HEK293 (cell line): ENCODE measurements at regions not wholly inside any gene's neighbourhood (a gene's known extent, or its start where the extent isn't known, plus 50 kb on each side); places are given as distances from the start of the nearest gene placed in this dataset.

Experiments used
- CTCF ChIP-seq: fragments of 450-650 bp; formaldehyde crosslinking; IDR thresholded peaks from 2 replicates; pipeline ENCODE4 v1.5.1; 2016; ENCODE audit warnings: missing biosample characterization, missing genetic modification characterization
- REST ChIP-seq: fragments of 450-650 bp; formaldehyde crosslinking; IDR thresholded peaks from 2 replicates; pipeline ENCODE4 v1.5.1; 2016; ENCODE audit warnings: missing biosample characterization, missing genetic modification characterization
- YY1 ChIP-seq: fragments of 450-650 bp; formaldehyde crosslinking; IDR thresholded peaks from 2 replicates; pipeline ENCODE4 v1.5.1; 2018; ENCODE audit warnings: missing biosample characterization, missing genetic modification characterization
- ZBTB49 ChIP-seq: fragments of 450-650 bp; formaldehyde crosslinking; IDR thresholded peaks from 2 replicates; pipeline ENCODE4 v1.5.1; 2016; ENCODE audit warnings: missing biosample characterization, missing genetic modification characterization, low read depth
- ZNF600 ChIP-seq: fragments of 450-650 bp; formaldehyde crosslinking; IDR thresholded peaks from 2 replicates; pipeline ENCODE4 v1.5.1; 2016; ENCODE audit warnings: missing biosample characterization, missing genetic modification characterization
- TF ChIP-seq, protein P1 (sequence below): fragments of 450-650 bp; formaldehyde crosslinking; IDR thresholded peaks from 2 replicates; pipeline ENCODE4 v1.5.1; 2016; ENCODE audit warnings: missing biosample characterization, missing genetic modification characterization
- TF ChIP-seq, protein P2 (sequence below): fragments of 450-650 bp; formaldehyde crosslinking; IDR thresholded peaks from 2 replicates; pipeline ENCODE4 v1.5.1; 2016; ENCODE audit warnings: missing biosample characterization, missing genetic modification characterization
- TF ChIP-seq, protein P3 (sequence below): sonication (generic); formaldehyde crosslinking; IDR thresholded peaks from 2 replicates; pipeline ENCODE4 v1.8.1; 2022; ENCODE audit warnings: mild to moderate bottlenecking, moderate library complexity, missing genetic modification reagents
- TF ChIP-seq, protein P4 (sequence below): fragments of 450-650 bp; formaldehyde crosslinking; IDR thresholded peaks from 2 replicates; pipeline ENCODE4 v1.5.1; 2016; ENCODE audit warnings: missing biosample characterization, missing genetic modification characterization, low read depth
- TF ChIP-seq, protein P5 (sequence below): fragments of 450-650 bp; formaldehyde crosslinking; IDR thresholded peaks from 2 replicates; pipeline ENCODE4 v1.5.1; 2016; ENCODE audit warnings: missing biosample characterization, missing genetic modification characterization

- TF ChIP-seq, protein P1, sequence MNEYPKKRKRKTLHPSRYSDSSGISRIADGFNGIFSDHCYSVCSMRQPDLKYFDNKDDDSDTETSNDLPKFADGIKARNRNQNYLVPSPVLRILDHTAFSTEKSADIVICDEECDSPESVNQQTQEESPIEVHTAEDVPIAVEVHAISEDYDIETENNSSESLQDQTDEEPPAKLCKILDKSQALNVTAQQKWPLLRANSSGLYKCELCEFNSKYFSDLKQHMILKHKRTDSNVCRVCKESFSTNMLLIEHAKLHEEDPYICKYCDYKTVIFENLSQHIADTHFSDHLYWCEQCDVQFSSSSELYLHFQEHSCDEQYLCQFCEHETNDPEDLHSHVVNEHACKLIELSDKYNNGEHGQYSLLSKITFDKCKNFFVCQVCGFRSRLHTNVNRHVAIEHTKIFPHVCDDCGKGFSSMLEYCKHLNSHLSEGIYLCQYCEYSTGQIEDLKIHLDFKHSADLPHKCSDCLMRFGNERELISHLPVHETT: no peak
- TF ChIP-seq REST (tag by site-specific recombination) (no peak), CTCF (tag by site-specific recombination) (no peak), YY1 (tag by site-specific recombination) (no peak), ZBTB49 (no peak), ZNF600 (tag by site-specific recombination) (no peak)
- TF ChIP-seq, protein P2, sequence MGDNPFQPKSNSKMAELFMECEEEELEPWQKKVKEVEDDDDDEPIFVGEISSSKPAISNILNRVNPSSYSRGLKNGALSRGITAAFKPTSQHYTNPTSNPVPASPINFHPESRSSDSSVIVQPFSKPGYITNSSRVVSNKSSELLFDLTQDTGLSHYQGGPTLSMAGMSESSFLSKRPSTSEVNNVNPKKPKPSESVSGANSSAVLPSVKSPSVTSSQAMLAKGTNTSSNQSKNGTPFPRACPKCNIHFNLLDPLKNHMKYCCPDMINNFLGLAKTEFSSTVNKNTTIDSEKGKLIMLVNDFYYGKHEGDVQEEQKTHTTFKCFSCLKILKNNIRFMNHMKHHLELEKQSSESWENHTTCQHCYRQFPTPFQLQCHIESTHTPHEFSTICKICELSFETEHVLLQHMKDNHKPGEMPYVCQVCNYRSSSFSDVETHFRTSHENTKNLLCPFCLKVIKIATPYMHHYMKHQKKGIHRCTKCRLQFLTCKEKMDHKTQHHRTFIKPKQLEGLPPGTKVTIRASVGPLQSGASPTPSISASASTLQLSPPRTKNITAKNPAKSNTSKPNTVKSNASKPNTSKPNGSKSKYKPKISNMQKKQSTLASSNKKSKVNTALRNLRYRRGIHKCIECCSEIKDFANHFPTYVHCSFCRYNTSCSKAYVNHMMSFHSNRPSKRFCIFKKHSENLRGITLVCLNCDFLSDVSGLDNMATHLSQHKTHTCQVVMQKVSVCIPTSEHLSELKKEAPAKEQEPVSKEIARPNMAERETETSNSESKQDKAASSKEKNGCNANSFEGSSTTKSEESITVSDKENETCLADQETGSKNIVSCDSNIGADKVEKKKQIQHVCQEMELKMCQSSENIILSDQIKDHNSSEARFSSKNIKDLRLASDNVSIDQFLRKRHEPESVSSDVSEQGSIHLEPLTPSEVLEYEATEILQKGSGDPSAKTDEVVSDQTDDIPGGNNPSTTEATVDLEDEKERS (tag by site-specific recombination): no peak
- TF ChIP-seq, protein P3, sequence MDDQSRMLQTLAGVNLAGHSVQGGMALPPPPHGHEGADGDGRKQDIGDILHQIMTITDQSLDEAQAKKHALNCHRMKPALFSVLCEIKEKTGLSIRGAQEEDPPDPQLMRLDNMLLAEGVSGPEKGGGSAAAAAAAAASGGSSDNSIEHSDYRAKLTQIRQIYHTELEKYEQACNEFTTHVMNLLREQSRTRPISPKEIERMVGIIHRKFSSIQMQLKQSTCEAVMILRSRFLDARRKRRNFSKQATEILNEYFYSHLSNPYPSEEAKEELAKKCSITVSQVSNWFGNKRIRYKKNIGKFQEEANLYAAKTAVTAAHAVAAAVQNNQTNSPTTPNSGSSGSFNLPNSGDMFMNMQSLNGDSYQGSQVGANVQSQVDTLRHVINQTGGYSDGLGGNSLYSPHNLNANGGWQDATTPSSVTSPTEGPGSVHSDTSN: no peak
- TF ChIP-seq, protein P4, sequence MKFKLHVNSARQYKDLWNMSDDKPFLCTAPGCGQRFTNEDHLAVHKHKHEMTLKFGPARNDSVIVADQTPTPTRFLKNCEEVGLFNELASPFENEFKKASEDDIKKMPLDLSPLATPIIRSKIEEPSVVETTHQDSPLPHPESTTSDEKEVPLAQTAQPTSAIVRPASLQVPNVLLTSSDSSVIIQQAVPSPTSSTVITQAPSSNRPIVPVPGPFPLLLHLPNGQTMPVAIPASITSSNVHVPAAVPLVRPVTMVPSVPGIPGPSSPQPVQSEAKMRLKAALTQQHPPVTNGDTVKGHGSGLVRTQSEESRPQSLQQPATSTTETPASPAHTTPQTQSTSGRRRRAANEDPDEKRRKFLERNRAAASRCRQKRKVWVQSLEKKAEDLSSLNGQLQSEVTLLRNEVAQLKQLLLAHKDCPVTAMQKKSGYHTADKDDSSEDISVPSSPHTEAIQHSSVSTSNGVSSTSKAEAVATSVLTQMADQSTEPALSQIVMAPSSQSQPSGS: no peak
- TF ChIP-seq, protein P5, sequence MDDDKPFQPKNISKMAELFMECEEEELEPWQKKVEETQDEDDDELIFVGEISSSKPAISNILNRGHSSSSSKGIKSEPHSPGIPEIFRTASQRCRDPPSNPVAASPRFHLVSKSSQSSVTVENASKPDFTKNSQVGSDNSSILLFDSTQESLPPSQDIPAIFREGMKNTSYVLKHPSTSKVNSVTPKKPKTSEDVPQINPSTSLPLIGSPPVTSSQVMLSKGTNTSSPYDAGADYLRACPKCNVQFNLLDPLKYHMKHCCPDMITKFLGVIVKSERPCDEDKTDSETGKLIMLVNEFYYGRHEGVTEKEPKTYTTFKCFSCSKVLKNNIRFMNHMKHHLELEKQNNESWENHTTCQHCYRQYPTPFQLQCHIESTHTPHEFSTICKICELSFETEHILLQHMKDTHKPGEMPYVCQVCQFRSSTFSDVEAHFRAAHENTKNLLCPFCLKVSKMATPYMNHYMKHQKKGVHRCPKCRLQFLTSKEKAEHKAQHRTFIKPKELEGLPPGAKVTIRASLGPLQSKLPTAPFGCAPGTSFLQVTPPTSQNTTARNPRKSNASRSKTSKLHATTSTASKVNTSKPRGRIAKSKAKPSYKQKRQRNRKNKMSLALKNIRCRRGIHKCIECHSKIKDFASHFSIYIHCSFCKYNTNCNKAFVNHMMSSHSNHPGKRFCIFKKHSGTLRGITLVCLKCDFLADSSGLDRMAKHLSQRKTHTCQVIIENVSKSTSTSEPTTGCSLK: no peak
Observed at GRCh38 chr2:152924219-152924618, 205.8 kb downstream of the ARL6IP6 start.
